PC-3 (cell line): ENCODE measurements at regions not wholly inside any gene's neighbourhood (a gene's known extent, or its start where the extent isn't known, plus 50 kb on each side); places are given as distances from the start of the nearest gene placed in this dataset.

ENCODE experiments used
- ATAC-seq: fragments of 200-7000 bp; cut with Tn5 transposase; 2 replicates; pipeline ENCODE4 v1.9.1; 2020; ENCODE audit warnings: mild to moderate bottlenecking, moderate library complexity
- BruUV-seq: library from RNA; stranded (reverse); fragments of 400-500 nt; replicated peaks from 2 replicates; lab custom pipeline; 2021; lab: Mats Ljungman, UMichigan
- CTCF ChIA-PET: fragments of 300-600 bp; sonication (Branson Sonifier 250); formaldehyde crosslinking; loops from one replicate; lab custom pipeline; 2022; ENCODE audit warnings: antibody characterized with exemption; lab: Charles Lee
- POLR2A ChIA-PET: fragments of 300-600 bp; sonication (Branson Sonifier 250); formaldehyde crosslinking; loops from one replicate; lab custom pipeline; 2022; ENCODE audit warnings: antibody characterized with exemption; ENCODE audit not compliant: unreplicated experiment; lab: Charles Lee
- DNase-seq: peaks from one replicate; pipeline ENCODE4 v3.0.0-alpha.2; 2015
- H2AFZ ChIP-seq: fragments of 300-600 bp; sonication (generic); 2 replicates; pipeline ENCODE4 v1.6.0; 2016; ENCODE audit warnings: antibody characterized with exemption, low read length
- H3F3A ChIP-seq: fragments of 300-600 bp; sonication (generic); one replicate; pipeline ENCODE4 v1.6.0; 2017; ENCODE audit warnings: antibody characterized with exemption, low read length, control low read depth, mild to moderate bottlenecking; ENCODE audit not compliant: unreplicated experiment
- H3K27ac ChIP-seq: fragments of 300-600 bp; sonication (generic); 2 replicates; pipeline ENCODE4 v1.5.1; 2016; ENCODE audit warnings: mild to moderate bottlenecking, low read length
- H3K27me3 ChIP-seq: fragments of 300-600 bp; sonication (generic); 2 replicates; pipeline ENCODE4 v1.6.1; 2016; ENCODE audit warnings: low read length, mixed read lengths
- H3K36me3 ChIP-seq: fragments of 300-600 bp; sonication (generic); 2 replicates; pipeline ENCODE4 v1.6.1; 2016; ENCODE audit warnings: low read depth, mixed run types, low read length, mixed read lengths
- H3K4me1 ChIP-seq: fragments of 300-600 bp; sonication (generic); 2 replicates; pipeline ENCODE4 v1.5.1; 2016; ENCODE audit warnings: low read length; ENCODE audit not compliant: insufficient read depth
- H3K4me2 ChIP-seq: fragments of 300-600 bp; sonication (generic); 2 replicates; pipeline ENCODE4 v1.6.0; 2016; ENCODE audit warnings: low read length
- H3K4me3 ChIP-seq: fragments of 300-600 bp; sonication (generic); 2 replicates; pipeline ENCODE4 v1.5.1; 2016; ENCODE audit warnings: mild to moderate bottlenecking, low read length, mixed read lengths
- H3K79me2 ChIP-seq: fragments of 300-600 bp; sonication (generic); 2 replicates; pipeline ENCODE4 v1.6.1; 2017; ENCODE audit warnings: low read length, mixed read lengths
- H3K9ac ChIP-seq: fragments of 300-600 bp; sonication (generic); 2 replicates; pipeline ENCODE4 v1.6.0; 2016; ENCODE audit warnings: mild to moderate bottlenecking, low read length
- H3K9me2 ChIP-seq: fragments of 300-600 bp; sonication (generic); replicated peaks from 2 replicates; pipeline ENCODE4 v1.6.1; 2016; ENCODE audit warnings: mixed run types, low read length, mixed read lengths
- H3K9me3 ChIP-seq: fragments of 300-600 bp; sonication (generic); 2 replicates; pipeline ENCODE4 v1.6.1; 2016; ENCODE audit warnings: low read length, mixed read lengths
- H4K20me1 ChIP-seq: fragments of 300-600 bp; sonication (generic); 2 replicates; pipeline ENCODE4 v1.6.1; 2016; ENCODE audit warnings: low read length, mixed read lengths
- CTCF ChIP-seq: fragments of 300-600 bp; sonication (generic); conservative IDR thresholded peaks from 2 replicates; pipeline ENCODE4 v1.5.1; 2017; ENCODE audit warnings: antibody characterized with exemption, low read depth, mild to moderate bottlenecking, low read length
- EZH2 ChIP-seq: fragments of 300-600 bp; sonication (generic); IDR thresholded peaks from one replicate; pipeline ENCODE4 v1.6.1; 2017; ENCODE audit warnings: antibody characterized with exemption, mild to moderate bottlenecking, low read length; ENCODE audit not compliant: unreplicated experiment
- EZH2phosphoT487 ChIP-seq: fragments of 300-600 bp; sonication (generic); IDR thresholded peaks from 2 replicates; pipeline ENCODE4 v1.6.1; 2018; ENCODE audit warnings: mild to moderate bottlenecking, antibody characterized with exemption, low read length, borderline replicate concordance
- intact Hi-C: fragments of 100-400 bp; cut with micrococcal nuclease; formaldehyde crosslinking; loops from 2 replicates; pipeline ENCODE4 v1.9.0; 2023

- Histone ChIP-seq H3K9ac (no peak overlapping the region), H4K20me1 (no peaks in the 10 kb centered on the region), H3F3A (no peaks in the 10 kb centered on the region), H3K4me2 (no peak overlapping the region), H3K27me3 (no peaks in the 10 kb centered on the region), H3K4me3 (no peak overlapping the region), H2AFZ (no peak overlapping the region), H3K9me2 (no peaks in the 10 kb centered on the region), H3K4me1 (peaks cover 3% of the 10 kb centered on the region; the same call in 1 of the 2 replicates), H3K79me2 (no peaks in the 10 kb centered on the region), H3K27ac (no peak overlapping the region), H3K9me3 (no peaks in the 10 kb centered on the region), H3K36me3 (no peaks in the 10 kb centered on the region)
- ATAC-seq (no peak), DNase-seq (no peak)
- BruUV-seq, result no TSS peak
- POLR2A ChIA-PET, result no interaction called here
- CTCF ChIA-PET, result no interaction called here
- intact Hi-C loops, result no loop called here
- no peak for TF ChIP-seq EZH2
- no peak for TF ChIP-seq EZH2phosphoT487
- TF ChIP-seq CTCF, result no peak
Measured at GRCh38 chr12:61870658-61871484, 389.3 kb upstream of the USP15 start.

- no peaks in the 10 kb centered on the region for H3F3A ChIP-seq
- TF ChIP-seq EZH2 (no peak), EZH2phosphoT487 (no peak), CTCF (no peak)
Measured at GRCh38 chr12:61871485-61871810, 388.8 kb upstream of the USP15 start.

GRCh38 chr12:61879229-61879628, 381.0 kb upstream of the USP15 start:
- TF ChIP-seq CTCF, result no peak
- TF ChIP-seq EZH2, result no peak
- no peak overlapping the region for H3K27ac ChIP-seq
- no peak for ATAC-seq
- H3K9me2 ChIP-seq, result no peaks in the 10 kb centered on the region
- BruUV-seq, result no TSS peak
- no peaks in the 10 kb centered on the region for H3K4me1 ChIP-seq
- no peaks in the 10 kb centered on the region for H3K36me3 ChIP-seq
- H3K4me2 ChIP-seq, result no peak overlapping the region
- H2AFZ ChIP-seq, result no peak overlapping the region
- POLR2A ChIA-PET, result no interaction called here
- H3K9ac ChIP-seq, result no peak overlapping the region
- DNase-seq, result no peak
- H3K4me3 ChIP-seq, result no peak overlapping the region
- H3K79me2 ChIP-seq, result no peaks in the 10 kb centered on the region
- intact Hi-C loops, result no loop called here
- no peaks in the 10 kb centered on the region for H3K27me3 ChIP-seq
- H3F3A ChIP-seq, result no peaks in the 10 kb centered on the region
- H3K9me3 ChIP-seq, result no peaks in the 10 kb centered on the region
- CTCF ChIA-PET, result no interaction called here
- H4K20me1 ChIP-seq, result no peaks in the 10 kb centered on the region

More at GRCh38 chr12:61871485-61871810, 388.8 kb upstream of the USP15 start:
- intact Hi-C loops, result no loop called here
- Histone ChIP-seq H3K79me2 (no peaks in the 10 kb centered on the region), H3K4me2 (no peak overlapping the region), H3K9ac (no peak overlapping the region), H3K27ac (no peak overlapping the region), H3K4me1 (peaks cover 3% of the 10 kb centered on the region; the same call in 1 of the 2 replicates), H2AFZ (no peak overlapping the region), H3K9me3 (no peaks in the 10 kb centered on the region), H3K36me3 (no peaks in the 10 kb centered on the region), H3K9me2 (no peaks in the 10 kb centered on the region), H4K20me1 (no peaks in the 10 kb centered on the region), H3K4me3 (no peak overlapping the region), H3K27me3 (no peaks in the 10 kb centered on the region)
- DNase-seq (no peak), ATAC-seq (no peak)
- ChIA-PET CTCF (no interaction called here), POLR2A (no interaction called here)
- BruUV-seq, result no TSS peak
